ENCODE measurements at regions not wholly inside any gene's neighbourhood (a gene's known extent, or its start where the extent isn't known, plus 50 kb on each side); places are given as distances from the start of the nearest gene placed in this dataset.

DNA sequence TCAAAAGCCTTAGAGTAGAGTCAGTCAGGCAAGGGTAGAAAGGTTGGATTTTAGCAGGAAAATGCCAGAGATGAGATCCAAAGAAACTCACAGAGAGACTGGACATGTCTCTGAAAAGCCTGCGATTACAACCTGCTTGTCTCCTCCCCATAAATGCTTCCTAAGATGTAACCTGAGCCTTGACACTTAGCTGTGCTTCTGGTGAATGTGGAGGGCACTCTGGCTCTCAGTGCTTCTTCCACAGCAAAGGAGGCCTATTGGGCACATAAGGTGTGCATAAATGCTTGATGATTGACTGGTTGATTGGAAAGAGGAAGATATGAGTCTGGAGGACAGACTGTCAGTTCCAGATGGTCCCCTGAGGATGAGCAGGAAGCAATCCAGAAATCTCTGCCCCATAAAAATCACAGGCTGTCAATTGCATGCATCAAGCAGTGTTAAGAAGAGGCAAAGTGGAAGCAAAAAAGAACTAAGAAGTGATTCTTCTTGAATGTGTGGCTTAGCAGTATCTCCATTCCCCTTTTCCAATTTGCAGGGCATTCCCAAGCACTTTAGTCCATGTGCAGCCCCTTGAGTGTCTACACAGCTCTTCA is 236.2 kb upstream of the RRP15 start:
- no peaks in the 10 kb centered on the region for H3K4me1 Mint-ChIP-seq
- no peaks in the 10 kb centered on the region for H3K27me3 Mint-ChIP-seq (ENCODE audit: low read depth)
- H3K36me3 Mint-ChIP-seq (ENCODE audit: low read depth) = no peaks in the 10 kb centered on the region
- no peak overlapping the region for H3K27ac Mint-ChIP-seq (ENCODE audit: unreplicated experiment)
- TF ChIP-seq, protein P1, sequence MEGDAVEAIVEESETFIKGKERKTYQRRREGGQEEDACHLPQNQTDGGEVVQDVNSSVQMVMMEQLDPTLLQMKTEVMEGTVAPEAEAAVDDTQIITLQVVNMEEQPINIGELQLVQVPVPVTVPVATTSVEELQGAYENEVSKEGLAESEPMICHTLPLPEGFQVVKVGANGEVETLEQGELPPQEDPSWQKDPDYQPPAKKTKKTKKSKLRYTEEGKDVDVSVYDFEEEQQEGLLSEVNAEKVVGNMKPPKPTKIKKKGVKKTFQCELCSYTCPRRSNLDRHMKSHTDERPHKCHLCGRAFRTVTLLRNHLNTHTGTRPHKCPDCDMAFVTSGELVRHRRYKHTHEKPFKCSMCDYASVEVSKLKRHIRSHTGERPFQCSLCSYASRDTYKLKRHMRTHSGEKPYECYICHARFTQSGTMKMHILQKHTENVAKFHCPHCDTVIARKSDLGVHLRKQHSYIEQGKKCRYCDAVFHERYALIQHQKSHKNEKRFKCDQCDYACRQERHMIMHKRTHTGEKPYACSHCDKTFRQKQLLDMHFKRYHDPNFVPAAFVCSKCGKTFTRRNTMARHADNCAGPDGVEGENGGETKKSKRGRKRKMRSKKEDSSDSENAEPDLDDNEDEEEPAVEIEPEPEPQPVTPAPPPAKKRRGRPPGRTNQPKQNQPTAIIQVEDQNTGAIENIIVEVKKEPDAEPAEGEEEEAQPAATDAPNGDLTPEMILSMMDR (conservative IDR thresholded peaks at IDR 0.05) = no peak
- no peak overlapping the region for H3K4me3 Mint-ChIP-seq
- DNase-seq (ENCODE audit: low read depth, low spot score) = no peak
- H3K9me3 Mint-ChIP-seq = no peaks in the 10 kb centered on the region

DNA sequence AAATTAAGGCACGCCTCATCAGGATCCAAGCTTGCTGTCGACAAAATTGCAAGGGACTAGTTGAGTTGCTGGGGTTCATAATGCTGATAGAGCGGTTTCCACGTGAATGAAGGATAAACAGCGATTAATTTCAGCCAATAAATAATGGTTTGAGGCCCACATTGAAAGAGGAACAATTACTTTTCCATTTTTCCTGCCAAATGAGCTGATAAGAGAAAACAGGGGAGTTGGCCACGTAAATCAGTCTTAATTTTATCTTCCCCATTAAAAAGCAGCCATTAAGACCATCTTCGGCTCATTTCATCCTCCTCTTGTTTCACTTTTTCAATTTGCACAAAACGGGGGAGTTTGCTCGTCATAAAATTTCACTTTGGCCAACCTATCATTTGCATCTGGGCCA is 235.5 kb upstream of the RRP15 start:
- H3K9me3 Mint-ChIP-seq = no peaks in the 10 kb centered on the region
- H3K36me3 Mint-ChIP-seq (ENCODE audit: low read depth) = no peaks in the 10 kb centered on the region
- TF ChIP-seq, protein P1 (conservative IDR thresholded peaks at IDR 0.05) = no peak
- DNase-seq (ENCODE audit: low read depth, low spot score) = no peak
- no peak overlapping the region for H3K27ac Mint-ChIP-seq (ENCODE audit: unreplicated experiment)
- no peaks in the 10 kb centered on the region for H3K4me1 Mint-ChIP-seq
- H3K4me3 Mint-ChIP-seq = no peak overlapping the region
- no peaks in the 10 kb centered on the region for H3K27me3 Mint-ChIP-seq (ENCODE audit: low read depth)

DNA sequence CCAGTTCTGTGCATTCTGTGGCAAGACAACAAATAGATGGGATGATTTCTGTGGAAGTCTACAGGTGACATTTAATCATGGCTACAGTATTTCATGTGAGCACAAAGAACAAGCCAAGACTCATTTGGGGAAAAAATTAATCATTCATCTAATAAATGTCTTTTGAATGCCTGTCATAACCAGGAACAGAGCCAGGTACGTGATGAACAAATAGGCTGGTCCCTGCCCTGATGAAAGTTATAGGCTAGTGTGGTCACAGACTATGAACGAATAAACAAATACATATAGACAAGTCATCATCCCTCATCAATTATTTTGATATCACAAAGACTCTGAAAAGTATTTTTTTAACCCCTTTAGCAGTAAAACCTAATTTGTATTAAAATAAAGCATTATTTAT is 226.4 kb upstream of the RRP15 start:
- DNase-seq (ENCODE audit: low read depth, low spot score) = no peak
- Mint-ChIP-seq H3K9me3 (peaks cover 2% of the 10 kb centered on the region), H3K27me3 (ENCODE audit: low read depth) (no peaks in the 10 kb centered on the region), H3K27ac (ENCODE audit: unreplicated experiment) (no peak overlapping the region), H3K36me3 (ENCODE audit: low read depth) (no peaks in the 10 kb centered on the region), H3K4me1 (no peaks in the 10 kb centered on the region), H3K4me3 (no peak overlapping the region)
- TF ChIP-seq, protein P1 (conservative IDR thresholded peaks at IDR 0.05) = no peak

DNA sequence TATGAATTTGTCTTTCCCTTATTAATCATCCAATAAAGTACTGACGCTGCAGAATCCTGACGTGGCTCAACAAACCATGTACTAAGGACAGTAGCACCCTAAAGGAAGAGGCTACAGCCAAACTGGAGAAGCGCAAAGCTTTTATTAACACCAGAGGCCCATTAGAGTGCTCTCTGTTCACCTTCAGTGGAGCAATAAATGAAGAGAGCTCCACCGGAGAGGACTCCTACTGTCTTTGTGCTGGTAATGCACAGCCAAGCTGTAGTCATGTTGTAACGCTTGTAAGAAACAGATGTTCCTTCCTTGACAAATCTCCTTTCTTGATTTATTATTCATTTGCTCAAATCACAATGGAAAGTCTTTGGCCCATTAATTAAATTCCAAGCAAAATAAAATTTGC is 220.7 kb upstream of the RRP15 start:
- DNase-seq (ENCODE audit: low read depth, low spot score) = no peak
- TF ChIP-seq, protein P1 (conservative IDR thresholded peaks at IDR 0.05) = no peak
- Mint-ChIP-seq H3K36me3 (ENCODE audit: low read depth) (no peaks in the 10 kb centered on the region), H3K4me1 (no peaks in the 10 kb centered on the region), H3K4me3 (no peak overlapping the region), H3K27me3 (ENCODE audit: low read depth) (no peaks in the 10 kb centered on the region), H3K9me3 (peaks cover 2% of the 10 kb centered on the region), H3K27ac (ENCODE audit: unreplicated experiment) (no peak overlapping the region)

- H3K36me3 Mint-ChIP-seq (ENCODE audit: low read depth) = no peaks in the 10 kb centered on the region
- no peak overlapping the region for H3K27ac Mint-ChIP-seq (ENCODE audit: unreplicated experiment)
- H3K4me1 Mint-ChIP-seq = no peaks in the 10 kb centered on the region
- TF ChIP-seq, protein P1 (conservative IDR thresholded peaks at IDR 0.05) = no peak
- H3K9me3 Mint-ChIP-seq = peaks cover 2% of the 10 kb centered on the region
- no peaks in the 10 kb centered on the region for H3K27me3 Mint-ChIP-seq (ENCODE audit: low read depth)
- H3K4me3 Mint-ChIP-seq = no peak overlapping the region
- no peak for DNase-seq (ENCODE audit: low read depth, low spot score)
These were observed 218.8 kb upstream of the RRP15 start for GRCh38 chr1:218066332-218066731.
